IMR-90 (cell line): ENCODE measurements at regions not wholly inside any gene's neighbourhood (a gene's known extent, or its start where the extent isn't known, plus 50 kb on each side); places are given as distances from the start of the nearest gene placed in this dataset.

Experiments
- ATAC-seq: fragments of 200-7000 bp; cut with Tn5 transposase; 2 replicates; pipeline ENCODE4 v1.9.1; 2020; ENCODE audit warnings: low read depth, mild to moderate bottlenecking, moderate library complexity
- BruUV-seq: library from RNA; stranded (reverse); fragments of 400-500 nt; replicated peaks from 2 replicates; lab custom pipeline; 2021; lab: Mats Ljungman, UMichigan
- CTCF ChIA-PET: fragments of 300-600 bp; formaldehyde crosslinking; extraction: SDS; loops from one replicate; lab custom pipeline; 2021; ENCODE audit warnings: antibody characterized with exemption; lab: Yijun Ruan, JAX
- POLR2A ChIA-PET: fragments of 300-600 bp; sonication (Branson Sonifier 250); formaldehyde crosslinking; loops from one replicate; lab custom pipeline; 2022; ENCODE audit warnings: antibody characterized with exemption; ENCODE audit not compliant: unreplicated experiment; lab: Charles Lee
- DNase-seq: peaks from one replicate; pipeline ENCODE4 v3.0.0; 2013
- H2AFZ ChIP-seq: replicated peaks from 2 replicates; pipeline ENCODE3; 2013; ENCODE audit warnings: low read length, mild to moderate bottlenecking; ENCODE audit not compliant: poor library complexity
- H2AK5ac ChIP-seq: 2 replicates; pipeline ENCODE4 v1.6.1; 2013; ENCODE audit warnings: low read depth, low read length, inconsistent platforms
- H2AK9ac ChIP-seq: replicated peaks from 2 replicates; pipeline ENCODE3; 2013; ENCODE audit warnings: mild to moderate bottlenecking, low read depth, low read length, moderate library complexity; ENCODE audit not compliant: poor library complexity
- H2BK120ac ChIP-seq: 2 replicates; pipeline ENCODE4 v1.6.1; 2013; ENCODE audit warnings: low read depth, low read length, inconsistent platforms
- H2BK15ac ChIP-seq: 3 replicates; pipeline ENCODE4 v1.6.1; 2013; ENCODE audit warnings: low read depth, low read length, inconsistent platforms
- H2BK20ac ChIP-seq: 2 replicates; pipeline ENCODE4 v1.6.1; 2013; ENCODE audit warnings: low read depth, mild to moderate bottlenecking, inconsistent platforms, low read length, moderate library complexity
- H2BK5ac ChIP-seq: 2 replicates; pipeline ENCODE4 v1.6.1; 2013; ENCODE audit warnings: mild to moderate bottlenecking, low read depth, low read length, inconsistent platforms; ENCODE audit not compliant: poor library complexity, severe bottlenecking
- H3K14ac ChIP-seq: replicated peaks from 2 replicates; pipeline ENCODE4 v1.6.1; 2013; ENCODE audit warnings: low read depth, low read length, inconsistent platforms
- H3K18ac ChIP-seq: 2 replicates; pipeline ENCODE4 v1.6.1; 2013; ENCODE audit warnings: low read depth, low read length, control low read depth
- H3K23ac ChIP-seq: 2 replicates; pipeline ENCODE4 v1.6.1; 2013; ENCODE audit warnings: low read depth, low read length, inconsistent platforms
- H3K27ac ChIP-seq: 2 replicates; pipeline ENCODE4 v1.5.1; 2013; ENCODE audit warnings: mild to moderate bottlenecking, control low read depth, low read length; ENCODE audit not compliant: insufficient read depth
- H3K27me3 ChIP-seq: 2 replicates; pipeline ENCODE4 v1.6.1; 2013; ENCODE audit warnings: low read length; ENCODE audit not compliant: control insufficient read depth, insufficient read depth
- H3K36me3 ChIP-seq: 2 replicates; pipeline ENCODE4 v1.6.1; 2013; ENCODE audit warnings: low read length, mixed read lengths; ENCODE audit not compliant: control insufficient read depth, insufficient read depth
- H3K4ac ChIP-seq: 2 replicates; pipeline ENCODE4 v1.6.1; 2013; ENCODE audit warnings: low read depth, low read length, inconsistent platforms
- H3K4me1 ChIP-seq: 2 replicates; pipeline ENCODE4 v1.6.1; 2013; ENCODE audit warnings: low read length, mixed read lengths; ENCODE audit not compliant: control insufficient read depth, insufficient read depth
- H3K4me2 ChIP-seq: 2 replicates; pipeline ENCODE4 v1.6.1; 2013; ENCODE audit warnings: low read depth, mild to moderate bottlenecking, control low read depth, low read length, moderate library complexity
- H3K4me3 ChIP-seq: 2 replicates; pipeline ENCODE4 v1.5.1; 2013; ENCODE audit warnings: low read depth, mild to moderate bottlenecking, control low read depth, low read length, moderate library complexity; ENCODE audit not compliant: insufficient read depth
- H3K56ac ChIP-seq: 2 replicates; pipeline ENCODE4 v1.6.1; 2013; ENCODE audit warnings: low read length, inconsistent platforms; ENCODE audit not compliant: insufficient read depth; ENCODE audit errors: extremely low read depth
- H3K79me1 ChIP-seq, 2 experiments: 2 replicates each; pipeline ENCODE4 v1.6.1; 2013; ENCODE audit warnings: low read length in 2 of 2, inconsistent platforms in 1 of 2, low read depth in 1 of 2
- H3K9ac ChIP-seq: 2 replicates; pipeline ENCODE4 v1.6.1; 2013; ENCODE audit warnings: low read depth, low read length, control low read depth
- H3K9me1 ChIP-seq: 2 replicates; pipeline ENCODE4 v1.6.1; 2013; ENCODE audit warnings: low read length, inconsistent platforms; ENCODE audit not compliant: insufficient read depth
- H3K9me3 ChIP-seq: 2 replicates; pipeline ENCODE4 v1.6.1; 2013; ENCODE audit warnings: low read length; ENCODE audit not compliant: control insufficient read depth, insufficient read depth
- H4K20me1 ChIP-seq: 2 replicates; pipeline ENCODE4 v1.6.1; 2013; ENCODE audit warnings: low read length, inconsistent platforms; ENCODE audit not compliant: insufficient read depth
- H4K5ac ChIP-seq: 2 replicates; pipeline ENCODE4 v1.6.1; 2013; ENCODE audit warnings: mild to moderate bottlenecking, low read depth, low read length, control low read depth
- H4K8ac ChIP-seq, 2 experiments: 2 replicates each; pipeline ENCODE4 v1.6.1; 2013; ENCODE audit warnings: low read depth in 2 of 2, low read length in 2 of 2, control low read depth in 1 of 2, inconsistent platforms in 1 of 2
- H4K91ac ChIP-seq: 2 replicates; pipeline ENCODE4 v1.6.1; 2013; ENCODE audit warnings: low read depth, low read length, inconsistent platforms; ENCODE audit not compliant: insufficient read depth
- BHLHE40 ChIP-seq: fragments of 150-350 bp; IDR thresholded peaks from 2 replicates; pipeline ENCODE4 v1.6.1; 2016; ENCODE audit warnings: mild to moderate bottlenecking, low read depth, low read length
- dilution Hi-C: fragments of 300-500 bp; cut with HindIII; formaldehyde crosslinking; loops from one replicate; pipeline ENCODE4 v1.14.3; 2018; ENCODE audit warnings: low sequenced_read_pairs; ENCODE audit not compliant: unreplicated experiment
- in situ Hi-C: fragments of 300-500 bp; cut with MboI; formaldehyde crosslinking; loops from 3 replicates; pipeline ENCODE4 v1.14.3; 2019; ENCODE audit warnings: low sequenced_read_pairs, inconsistent platforms, mixed read lengths
- intact Hi-C: fragments of 100-400 bp; cut with micrococcal nuclease; formaldehyde crosslinking; loops from 2 replicates; pipeline ENCODE4 v1.10.0; 2022

DNA sequence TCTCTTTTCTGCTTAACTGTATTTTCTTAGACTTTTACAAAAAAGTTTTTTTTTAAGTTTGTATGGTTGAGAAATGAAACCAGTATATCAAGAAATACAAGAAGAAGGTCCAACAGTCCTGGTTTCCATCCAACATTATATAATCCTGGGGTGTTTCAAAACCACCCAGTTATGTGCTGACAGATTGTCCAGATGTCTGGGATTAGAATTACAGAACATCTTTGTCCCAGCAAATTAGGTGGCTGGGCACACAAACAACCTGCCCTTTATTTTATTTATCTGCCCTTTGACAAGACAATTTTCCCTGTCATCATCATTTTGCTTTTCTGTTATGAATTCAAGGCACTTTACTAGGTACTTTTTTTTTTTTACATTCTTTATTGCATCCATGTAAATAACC lies 622.1 kb downstream of the PLPP3 start:
- no peak overlapping the region for H2AK9ac ChIP-seq
- no peak overlapping the region for H2BK120ac ChIP-seq
- dilution Hi-C loops (no loop called here), in situ Hi-C loops (no loop called here), intact Hi-C loops (no loop called here)
- peaks cover 2% of the 10 kb centered on the region; the same call in 1 of the 2 replicates for H3K9me3 ChIP-seq
- TF ChIP-seq BHLHE40: no peak
- no peaks in the 10 kb centered on the region for H3K36me3 ChIP-seq
- no peak overlapping the region for H2BK5ac ChIP-seq
- no peak overlapping the region for H3K18ac ChIP-seq
- H3K27me3 ChIP-seq: peaks cover 12% of the 10 kb centered on the region
- ATAC-seq (no peak), DNase-seq (no peak)
- no peaks in the 10 kb centered on the region for H4K20me1 ChIP-seq
- ChIA-PET CTCF (no interaction called here), POLR2A (no interaction called here)
- H4K5ac ChIP-seq: no peak overlapping the region
- no peak overlapping the region for H4K91ac ChIP-seq
- 0 out of 2 replicates have a peak, but pooled peaks cover 2% of the 10 kb centered on the region for H3K4me1 ChIP-seq
- H3K27ac ChIP-seq: no peak overlapping the region
- H3K9ac ChIP-seq: no peak overlapping the region
- no peaks in the 10 kb centered on the region for H3K79me1 ChIP-seq
- H3K4me2 ChIP-seq: no peak overlapping the region
- H2BK15ac ChIP-seq: no peak overlapping the region
- no peak overlapping the region for H2BK20ac ChIP-seq
- no peak overlapping the region for H3K4me3 ChIP-seq
- H4K8ac ChIP-seq: no peak overlapping the region
- H2AK5ac ChIP-seq: no peak overlapping the region
- H3K9me1 ChIP-seq: 0 out of 2 replicates have a peak, but pooled peaks cover 2% of the 10 kb centered on the region
- H3K4ac ChIP-seq: no peak overlapping the region
- BruUV-seq: no TSS peak
- H3K14ac ChIP-seq: no peak overlapping the region
- H3K56ac ChIP-seq: no peak overlapping the region
- no peak overlapping the region for H3K23ac ChIP-seq
- no peak overlapping the region for H2AFZ ChIP-seq
